ENCODE measurements at regions not wholly inside any gene's neighbourhood (a gene's known extent, or its start where the extent isn't known, plus 50 kb on each side); places are given as distances from the start of the nearest gene placed in this dataset.

- no peak for TF ChIP-seq CTCF (conservative IDR thresholded peaks at IDR 0.05)
- 32 to 77% methylated on average over 2 to 6 of the region's 6 CpGs for WGBS, 2 experiments (ENCODE audit: insufficient coverage in 1 of 2, insufficient read length in 1 of 2)
- Histone ChIP-seq H3K4me3 (ENCODE audit: low read length) (no peak overlapping the region), H3K27me3 (ENCODE audit: control insufficient read depth, insufficient read depth, low read length, poor library complexity, severe bottlenecking) (no peaks in the 10 kb centered on the region), H3K36me3 (ENCODE audit: control insufficient read depth, insufficient read depth, low read length) (no peaks in the 10 kb centered on the region), H3K4me1 (ENCODE audit: control insufficient read depth, insufficient read depth, low read length) (peaks cover 22% of the 10 kb centered on the region), H3K27ac (ENCODE audit: low read depth, low read length) (no peak overlapping the region), H3K9ac (ENCODE audit: extremely low read depth, low read length, poor library complexity, severe bottlenecking) (no peak overlapping the region), H3K9me3 (ENCODE audit: control insufficient read depth, low read length) (no peaks in the 10 kb centered on the region)
- H3K4me1 Mint-ChIP-seq: peaks cover 47% of the 10 kb centered on the region
- no peak overlapping the region for H3K27ac Mint-ChIP-seq
- H3K27me3 Mint-ChIP-seq (ENCODE audit: insufficient read depth): no peaks in the 10 kb centered on the region
- no peak for DNase-seq
- H3K9me3 Mint-ChIP-seq: no peaks in the 10 kb centered on the region
- no peaks in the 10 kb centered on the region for H3K36me3 Mint-ChIP-seq (ENCODE audit: low read depth)
- no peak overlapping the region for H3K4me3 Mint-ChIP-seq
These were observed 213.0 kb upstream of the CITED2 start for GRCh38 chr6:139587469-139587868.

GRCh38 chr6:139586273-139586672, 211.8 kb upstream of the CITED2 start:
- no peaks in the 10 kb centered on the region for H3K27me3 ChIP-seq (ENCODE audit: control insufficient read depth, insufficient read depth, low read length, poor library complexity, severe bottlenecking)
- no peaks in the 10 kb centered on the region for H3K36me3 ChIP-seq (ENCODE audit: control insufficient read depth, insufficient read depth, low read length)
- 86 to 100% methylated on average over 2 to 3 of the region's 3 CpGs for WGBS, 2 experiments (ENCODE audit: insufficient coverage in 1 of 2, insufficient read length in 1 of 2)
- H3K9me3 Mint-ChIP-seq: no peaks in the 10 kb centered on the region
- TF ChIP-seq CTCF (conservative IDR thresholded peaks at IDR 0.05): no peak
- no peak overlapping the region for H3K27ac Mint-ChIP-seq
- H3K4me1 ChIP-seq (ENCODE audit: control insufficient read depth, insufficient read depth, low read length): peaks cover 22% of the 10 kb centered on the region
- H3K36me3 Mint-ChIP-seq (ENCODE audit: low read depth): no peaks in the 10 kb centered on the region
- H3K4me3 ChIP-seq (ENCODE audit: low read length): no peak overlapping the region
- no peak for DNase-seq
- no peaks in the 10 kb centered on the region for H3K27me3 Mint-ChIP-seq (ENCODE audit: insufficient read depth)
- peaks cover 43% of the 10 kb centered on the region for H3K4me1 Mint-ChIP-seq
- H3K4me3 Mint-ChIP-seq: no peak overlapping the region
- H3K9me3 ChIP-seq (ENCODE audit: control insufficient read depth, low read length): no peaks in the 10 kb centered on the region
- no peak overlapping the region for H3K9ac ChIP-seq (ENCODE audit: extremely low read depth, low read length, poor library complexity, severe bottlenecking)
- H3K27ac ChIP-seq (ENCODE audit: low read depth, low read length): no peak overlapping the region

- no peak overlapping the region for H3K9ac ChIP-seq (ENCODE audit: extremely low read depth, low read length, poor library complexity, severe bottlenecking)
- no peak overlapping the region for H3K4me3 ChIP-seq (ENCODE audit: low read length)
- peaks cover 36% of the 10 kb centered on the region for H3K4me1 Mint-ChIP-seq
- H3K27me3 Mint-ChIP-seq (ENCODE audit: insufficient read depth): peaks cover 2% of the 10 kb centered on the region
- H3K36me3 Mint-ChIP-seq (ENCODE audit: low read depth): no peaks in the 10 kb centered on the region
- no peak for DNase-seq
- 82% methylated on average over 1 of the region's 1 CpG; no CpG with 5 or more reads in 1 of the 2 experiments for WGBS, 2 experiments (ENCODE audit: insufficient coverage in 1 of 2, insufficient read length in 1 of 2)
- H3K36me3 ChIP-seq (ENCODE audit: control insufficient read depth, insufficient read depth, low read length): no peaks in the 10 kb centered on the region
- H3K9me3 ChIP-seq (ENCODE audit: control insufficient read depth, low read length): no peaks in the 10 kb centered on the region
- H3K4me3 Mint-ChIP-seq: no peak overlapping the region
- no peak overlapping the region for H3K27ac Mint-ChIP-seq
- no peak for TF ChIP-seq CTCF (conservative IDR thresholded peaks at IDR 0.05)
- no peak overlapping the region for H3K27ac ChIP-seq (ENCODE audit: low read depth, low read length)
- H3K27me3 ChIP-seq (ENCODE audit: control insufficient read depth, insufficient read depth, low read length, poor library complexity, severe bottlenecking): no peaks in the 10 kb centered on the region
- peaks cover 13% of the 10 kb centered on the region for H3K4me1 ChIP-seq (ENCODE audit: control insufficient read depth, insufficient read depth, low read length)
- H3K9me3 Mint-ChIP-seq: no peaks in the 10 kb centered on the region
These were observed 210.2 kb upstream of the CITED2 start for GRCh38 chr6:139584599-139584998.

Measured in endodermal cell (in vitro differentiated cells).